AG08395 (cell line): ENCODE measurements at regions not wholly inside any gene's neighbourhood (a gene's known extent, or its start where the extent isn't known, plus 50 kb on each side); places are given as distances from the start of the nearest gene placed in this dataset.
"Not testable (repeated sequence)": the region's sequence is repeated elsewhere in the genome, so short reads cannot be mapped to it uniquely, and the experiment has no call there.

Experiments
- DNase-seq: peaks from one replicate; pipeline ENCODE4 v3.0.0; 2012; ENCODE audit warnings: mixed read lengths, low spot score

- no peak for DNase-seq
Measured at GRCh38 chr20:22958390-22958789, 76.7 kb upstream of the SSTR4 start.

DNA sequence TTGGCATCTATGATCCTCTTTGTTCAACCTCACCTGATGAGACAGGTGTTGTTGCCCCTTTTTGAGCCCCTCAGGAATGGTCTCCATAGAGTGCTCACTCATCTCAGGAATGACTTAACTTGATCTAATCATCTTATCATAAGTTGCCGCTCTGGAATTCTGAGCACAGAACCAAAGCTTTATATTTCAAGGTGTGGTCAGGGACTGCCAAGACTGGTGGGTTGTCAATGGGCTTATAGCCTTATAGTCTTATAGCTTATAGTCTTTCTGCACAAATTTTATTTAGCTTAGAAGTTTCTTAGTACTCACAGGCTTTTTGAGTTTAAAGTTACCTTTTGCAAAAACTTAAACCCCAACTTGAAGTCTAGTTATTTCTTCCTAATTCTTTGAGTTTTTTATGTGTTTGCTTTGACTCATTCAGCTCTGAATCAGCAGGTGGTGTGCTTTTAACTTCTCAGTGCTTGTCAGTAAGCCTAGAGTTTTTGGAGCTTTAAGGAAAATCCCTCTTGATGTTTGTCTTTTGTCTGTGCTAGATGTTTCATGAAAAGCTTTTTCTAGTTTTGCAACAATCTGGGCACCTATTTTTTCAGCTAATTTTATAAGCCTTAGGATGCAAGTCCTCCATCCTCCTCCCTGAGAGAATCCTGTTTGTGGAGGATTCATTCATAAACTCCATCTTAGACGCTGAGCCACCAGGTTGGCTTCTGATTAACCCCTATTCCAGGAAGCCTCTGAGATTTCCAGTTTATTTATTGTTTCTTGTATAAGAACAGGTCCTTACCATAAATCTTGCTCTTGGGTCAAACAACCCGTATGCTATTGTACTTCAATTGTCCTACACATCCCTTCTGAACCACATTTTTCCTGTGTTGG is 72.3 kb upstream of the SSTR4 start:
- no peak for DNase-seq

GRCh38 chr20:22963581-22963980 is 71.5 kb upstream of the SSTR4 start:
- DNase-seq = no peak

DNA sequence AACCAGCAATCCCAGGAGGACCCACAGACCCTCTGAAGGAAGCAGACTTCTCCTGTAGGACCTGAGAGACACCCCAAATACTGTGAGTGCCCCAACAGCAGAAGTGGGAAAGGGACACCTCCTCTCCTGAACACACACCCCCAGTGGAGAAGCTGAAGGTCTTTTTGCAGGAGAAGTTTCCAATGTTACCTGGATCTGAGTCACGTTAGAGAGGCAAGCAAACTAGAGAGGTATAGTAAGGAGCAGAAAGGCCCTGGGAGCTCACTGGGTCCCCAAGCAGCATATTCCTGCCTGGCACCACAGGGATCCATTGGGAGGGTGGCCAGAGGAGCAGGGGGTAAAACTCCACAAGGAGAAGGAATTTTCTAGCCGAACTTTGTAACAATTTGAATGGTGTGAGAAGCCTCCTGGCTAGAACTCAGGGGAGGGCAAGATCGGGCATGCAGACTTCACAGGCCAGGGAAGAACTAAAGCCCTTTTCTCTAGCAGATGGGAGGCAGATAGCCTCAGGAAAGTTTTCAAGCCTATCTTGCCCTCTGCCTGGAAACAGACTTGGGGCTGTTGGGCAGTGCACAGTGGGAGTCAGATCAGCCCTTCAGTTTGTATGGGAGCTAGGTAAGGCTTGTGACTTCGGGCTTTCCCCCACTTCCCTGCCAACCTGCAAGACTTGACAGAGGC is 68.2 kb upstream of the SSTR4 start:
- DNase-seq = no peak

DNA sequence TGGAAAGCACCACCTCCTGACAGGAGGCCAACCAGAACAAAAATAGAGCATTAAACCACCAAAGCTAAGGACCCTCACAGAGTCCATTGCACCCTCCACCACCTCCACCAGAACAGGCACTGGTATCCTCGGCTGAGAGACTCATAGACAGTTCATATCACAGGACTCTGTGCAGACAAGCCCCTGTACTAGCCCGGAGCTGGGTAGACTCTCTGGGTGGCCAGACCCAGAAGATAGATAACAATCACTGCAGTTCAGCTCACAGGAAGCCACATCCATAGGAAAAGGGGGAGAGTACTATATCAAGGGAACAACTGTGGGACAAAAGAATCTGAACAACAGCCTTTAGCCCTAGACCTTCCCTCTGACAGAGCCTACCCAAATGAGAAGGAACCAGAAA is 67.4 kb upstream of the SSTR4 start:
- not testable (repeated sequence) for DNase-seq

- DNase-seq = not testable (repeated sequence)
Measured at GRCh38 chr20:22969031-22969430, 66.1 kb upstream of the SSTR4 start.

- not testable (repeated sequence) for DNase-seq
Measured at GRCh38 chr20:22971077-22971476, 64.0 kb upstream of the SSTR4 start.

- DNase-seq = no peak
Measured at GRCh38 chr20:22974354-22974753, 60.8 kb upstream of the SSTR4 start.

- no peak for DNase-seq
Measured at GRCh38 chr20:22977047-22977785, 57.9 kb upstream of the SSTR4 start.

- no peak for DNase-seq
Measured at GRCh38 chr20:22984008-22984407, 51.1 kb upstream of the SSTR4 start.

GRCh38 chr20:22984606-22985005 is 50.5 kb upstream of the SSTR4 start:
- no peak for DNase-seq

GRCh38 chr20:22985239-22985778 is 49.8 kb upstream of the SSTR4 start:
- no peak for DNase-seq
